HCT116 (cell line): ENCODE measurements at regions not wholly inside any gene's neighbourhood (a gene's known extent, or its start where the extent isn't known, plus 50 kb on each side); places are given as distances from the start of the nearest gene placed in this dataset.

Experiments
- CEBPB ChIP-seq: IDR thresholded peaks from 2 replicates; pipeline ENCODE4 v1.6.1; 2012; ENCODE audit warnings: low read depth
- CTCF ChIP-seq, 3 experiments: fragments of 200-600 bp in 1 of 3; sonication (generic) in 1 of 3; IDR thresholded peaks in 2 of 3; conservative IDR thresholded peaks in 1 of 3; 2 replicates each; pipeline ENCODE4 v1.5.1; 2012 to 2017; ENCODE audit warnings: low read depth in 2 of 3, low read length in 2 of 3, antibody characterized with exemption in 1 of 3, borderline replicate concordance in 1 of 3, control low read depth in 1 of 3, mild to moderate bottlenecking in 1 of 3, mixed read lengths in 1 of 3, mixed run types in 1 of 3, moderate library complexity in 1 of 3; ENCODE audit not compliant: insufficient read depth in 1 of 3
- EGR1 ChIP-seq: IDR thresholded peaks from 2 replicates; pipeline ENCODE4 v1.6.1; 2012; ENCODE audit warnings: low read depth
- ZNF274 ChIP-seq: fragments of 200-500 bp; sonication (Bioruptor generic); IDR thresholded peaks from 2 replicates; pipeline ENCODE4 v1.6.1; 2014; ENCODE audit warnings: mild to moderate bottlenecking, low read depth, low read length, inconsistent platforms

- TF ChIP-seq EGR1: no peak
- no peak for TF ChIP-seq CTCF (IDR thresholded peaks at IDR 0.05 in 2 of 3, conservative IDR thresholded peaks at IDR 0.05 in 1 of 3; ENCODE audit: borderline replicate concordance in 1 of 3, insufficient read depth in 1 of 3, low read depth in 2 of 3, low read length in 2 of 3)
- TF ChIP-seq ZNF274: no peak
- TF ChIP-seq CEBPB: no peak
Measured at GRCh38 chr1:36693161-36693525, 210.4 kb upstream of the CSF3R start.
